Activated CD4-positive, alpha-beta T cell treated with anti-CD3 and anti-CD28 coated beads, Interleukin-2, amount 50 U/mL, for 16 hours (primary cell): ENCODE measurements at regions not wholly inside any gene's neighbourhood (a gene's known extent, or its start where the extent isn't known, plus 50 kb on each side); places are given as distances from the start of the nearest gene placed in this dataset.
A peak's percentile ranks its signal among the peaks of the same experiment; 100 is the strongest.

Source experiments
- DNase-seq: peaks from one replicate; pipeline ENCODE4 v3.0.0-alpha.2; 2020

GRCh38 chr6:12221856-12222255, 68.3 kb upstream of the EDN1 start:
- no peak for DNase-seq

- DNase-seq, result no peak
These were observed 67.5 kb upstream of the EDN1 start for GRCh38 chr6:12222405-12223366.

- DNase-seq, result no peak
These were observed 66.8 kb upstream of the EDN1 start for GRCh38 chr6:12223383-12223782.

- DNase-seq, result no peak
These were observed 65.9 kb upstream of the EDN1 start for GRCh38 chr6:12224251-12224650.

- no peak for DNase-seq
These were observed 61.6 kb upstream of the EDN1 start for GRCh38 chr6:12228447-12229146.

- DNase-seq, result no peak
These were observed 60.8 kb upstream of the EDN1 start for GRCh38 chr6:12229332-12229731.

GRCh38 chr6:12230523-12230922, 59.6 kb upstream of the EDN1 start:
- no peak for DNase-seq

GRCh38 chr6:12232339-12232738, 57.8 kb upstream of the EDN1 start:
- peak; percentile 73 for DNase-seq

GRCh38 chr6:12232821-12233220, 57.3 kb upstream of the EDN1 start:
- DNase-seq, result no peak

GRCh38 chr6:12233693-12234571, 56.2 kb upstream of the EDN1 start:
- DNase-seq, result peak; percentile 89

- DNase-seq, result no peak
These were observed 54.8 kb upstream of the EDN1 start for GRCh38 chr6:12235341-12235740.

GRCh38 chr6:12238219-12238618, 51.9 kb upstream of the EDN1 start:
- no peak for DNase-seq
